ENCODE measurements at regions not wholly inside any gene's neighbourhood (a gene's known extent, or its start where the extent isn't known, plus 50 kb on each side); places are given as distances from the start of the nearest gene placed in this dataset.

DNA sequence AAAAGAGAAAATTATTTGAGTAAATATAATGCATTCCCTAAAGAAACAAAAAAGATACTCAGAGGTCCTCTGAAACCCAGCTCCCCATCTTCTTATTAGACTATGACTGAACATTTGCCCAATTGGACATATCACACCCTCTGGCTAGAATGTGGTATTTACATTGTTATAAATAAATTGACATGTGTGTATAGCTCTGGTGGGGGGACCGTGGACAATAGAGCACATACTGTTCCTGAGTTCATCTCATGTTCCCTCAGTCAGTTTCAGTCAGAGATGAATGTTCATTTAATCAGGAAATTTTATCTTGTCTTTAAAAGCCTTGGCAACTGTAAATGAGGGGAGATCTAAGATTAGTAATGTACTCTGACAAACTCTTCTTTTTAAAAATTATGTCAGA lies 459.3 kb upstream of the ADAMTS5 start:
- no peak for TF ChIP-seq ZFX (IDR thresholded peaks at IDR 0.05)
- no peak for TF ChIP-seq CTCF (conservative IDR thresholded peaks at IDR 0.05)
- no peak overlapping the region for H3K27ac ChIP-seq

DNA sequence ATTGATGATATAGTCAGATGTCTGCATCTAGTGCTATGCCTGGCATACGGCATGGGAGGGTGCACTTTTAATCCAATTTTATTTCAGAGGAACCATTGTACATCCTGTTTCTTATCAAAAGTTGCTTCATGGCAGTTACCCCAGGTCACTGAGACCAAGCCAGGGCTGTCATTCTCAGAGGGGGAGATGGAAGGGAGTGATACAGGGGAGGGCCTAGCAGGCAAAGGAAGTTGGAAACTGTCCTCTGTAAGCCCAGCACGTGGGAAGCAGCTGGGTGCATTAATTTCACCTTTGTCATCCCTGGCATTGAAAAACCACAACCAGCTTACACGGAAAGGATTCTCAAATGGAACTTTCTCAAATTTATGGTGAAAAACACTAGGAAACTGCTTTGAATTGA lies 458.7 kb upstream of the ADAMTS5 start:
- no peak overlapping the region for H3K27ac ChIP-seq
- TF ChIP-seq ZFX (IDR thresholded peaks at IDR 0.05): no peak
- no peak for TF ChIP-seq CTCF (conservative IDR thresholded peaks at IDR 0.05)

- TF ChIP-seq ZFX (IDR thresholded peaks at IDR 0.05) (no peak), CTCF (conservative IDR thresholded peaks at IDR 0.05) (peak; percentile 14; the same call in 1 of the 2 replicates)
- no peak overlapping the region for H3K27ac ChIP-seq
These were observed 458.3 kb upstream of the ADAMTS5 start for GRCh38 chr21:27425172-27425571.

DNA sequence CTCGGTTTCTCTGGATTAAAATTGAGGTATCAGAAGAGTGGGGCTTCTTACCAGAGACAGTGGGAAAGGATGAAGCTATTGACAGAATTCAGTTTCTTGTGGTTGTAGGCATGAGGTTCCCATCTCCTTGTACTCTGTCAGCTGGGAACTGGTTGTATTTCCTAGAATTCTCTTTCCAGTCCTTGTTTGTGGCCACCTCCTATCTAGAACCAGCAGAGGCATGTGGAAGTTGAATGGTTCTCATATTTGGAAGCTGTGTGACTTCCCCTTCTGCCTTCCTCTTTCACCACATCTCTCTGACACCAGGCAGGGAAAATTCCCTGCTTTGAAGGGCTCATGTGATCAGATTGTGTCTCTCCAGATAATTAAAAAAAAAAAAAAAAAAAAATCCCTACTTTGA lies 457.7 kb upstream of the ADAMTS5 start:
- TF ChIP-seq ZFX (IDR thresholded peaks at IDR 0.05) (no peak), CTCF (conservative IDR thresholded peaks at IDR 0.05) (no peak)
- H3K27ac ChIP-seq: no peak overlapping the region

DNA sequence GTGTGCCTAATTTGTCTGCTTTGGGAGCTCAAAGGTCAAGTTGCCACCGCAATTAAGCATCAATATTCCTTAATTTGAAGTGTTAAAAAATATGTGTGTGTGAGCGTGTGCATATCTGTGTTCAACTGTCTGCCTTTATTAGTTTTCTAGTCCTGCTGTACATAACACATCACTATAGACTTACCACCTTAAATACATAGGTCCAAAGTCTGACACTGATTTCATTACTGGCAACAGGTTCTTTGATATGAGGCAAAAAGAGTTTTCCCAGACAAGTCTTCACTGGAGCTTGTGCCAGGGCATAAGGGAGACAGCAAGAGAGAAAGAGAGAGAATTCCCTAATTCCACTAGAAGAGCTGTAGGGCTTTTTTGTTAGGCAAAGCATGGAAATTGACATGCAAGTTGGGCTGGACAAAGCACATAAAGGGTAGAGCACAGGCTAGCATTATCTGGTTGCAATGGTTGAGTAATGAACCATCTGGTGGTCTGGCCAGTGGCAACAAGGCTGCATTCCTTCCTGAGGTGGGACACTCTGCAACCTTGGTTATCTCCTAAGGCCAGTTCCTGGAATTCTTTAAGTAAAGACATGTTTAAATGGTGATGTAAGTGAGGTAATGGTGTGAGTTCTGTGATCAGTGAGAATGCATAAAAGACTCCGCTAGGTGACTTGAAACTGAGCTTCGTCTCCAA lies 457.2 kb upstream of the ADAMTS5 start:
- H3K27ac ChIP-seq: no peak overlapping the region

DNA sequence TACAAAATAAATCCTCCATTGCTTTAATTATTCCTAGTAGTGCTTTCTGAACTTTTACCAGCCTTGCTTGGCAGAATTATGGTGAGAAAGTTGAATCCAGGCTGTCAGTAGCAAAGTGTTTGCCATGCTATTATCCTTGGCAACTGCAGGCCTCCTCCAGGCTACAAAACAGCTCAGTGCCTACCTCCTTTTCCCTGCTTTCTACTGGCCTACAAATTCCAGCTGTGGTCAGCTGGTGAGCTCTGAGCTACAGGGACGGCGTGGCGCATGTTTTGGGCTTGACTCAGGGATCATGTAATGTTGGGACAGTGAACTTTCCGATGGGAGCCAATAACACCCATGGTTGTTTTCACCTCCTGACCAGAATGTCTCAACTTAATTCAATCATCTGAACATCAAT lies 456.1 kb upstream of the ADAMTS5 start:
- no peak overlapping the region for H3K27ac ChIP-seq
- TF ChIP-seq CTCF (conservative IDR thresholded peaks at IDR 0.05) (no peak), ZFX (IDR thresholded peaks at IDR 0.05) (no peak)

More for the DNA sequence above, 457.2 kb upstream of the ADAMTS5 start:
- no peak for TF ChIP-seq ZFX (IDR thresholded peaks at IDR 0.05)
- TF ChIP-seq CTCF (conservative IDR thresholded peaks at IDR 0.05): no peak

GRCh38 chr21:27422435-27422834 lies 455.5 kb upstream of the ADAMTS5 start:
- TF ChIP-seq ZFX (IDR thresholded peaks at IDR 0.05) (no peak), CTCF (conservative IDR thresholded peaks at IDR 0.05) (no peak)

More at GRCh38 chr21:27422435-27422834, 455.5 kb upstream of the ADAMTS5 start:
- no peak overlapping the region for H3K27ac ChIP-seq
